ENCODE measurements at regions not wholly inside any gene's neighbourhood (a gene's known extent, or its start where the extent isn't known, plus 50 kb on each side); places are given as distances from the start of the nearest gene placed in this dataset.

DNA sequence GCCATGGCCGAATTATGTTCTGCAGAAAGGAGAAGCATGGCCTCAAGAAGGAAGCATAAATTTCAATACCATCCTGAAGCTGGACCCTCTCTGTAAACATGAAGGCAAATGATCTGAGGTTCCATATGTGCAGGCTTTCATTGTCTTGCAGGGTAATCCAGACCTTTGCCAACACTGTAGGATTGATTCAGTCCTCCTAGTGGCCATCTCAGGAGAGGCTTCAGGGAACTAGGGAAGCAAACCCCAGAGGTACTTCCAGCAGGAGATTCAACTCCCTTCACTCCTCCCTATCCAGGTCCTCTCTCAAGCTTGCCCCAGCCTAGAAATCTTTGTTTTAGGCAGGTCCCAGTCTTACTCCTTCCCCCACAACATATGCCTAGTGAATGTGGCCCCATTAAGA lies 99.3 kb upstream of the HCN1 start:
- Histone ChIP-seq H3K4me3 (no peak overlapping the region), H3K27ac (ENCODE audit: extremely low read depth, low read depth, low read length) (no peak overlapping the region), H3K4me1 (replicated peaks in 1 of 2; ENCODE audit: control insufficient read depth in 2 of 2, insufficient read depth in 2 of 2, low read length in 2 of 2) (no peaks in the 10 kb centered on the region), H3K9ac (ENCODE audit: insufficient read depth in 1 of 2, low read depth in 2 of 2, low read length in 2 of 2) (no peak overlapping the region), H3K36me3 (ENCODE audit: control insufficient read depth, insufficient read depth, low read length) (no peaks in the 10 kb centered on the region), H3K79me2 (ENCODE audit: control insufficient read depth, insufficient read depth, low read length) (no peaks in the 10 kb centered on the region), H3K27me3 (ENCODE audit: control insufficient read depth in 2 of 2, insufficient read depth in 2 of 2, low read length in 2 of 2) (no peaks in the 10 kb centered on the region), H4K20me1 (replicated peaks; ENCODE audit: control insufficient read depth, insufficient read depth, low read length) (no peaks in the 10 kb centered on the region), H3K4me2 (ENCODE audit: insufficient read depth, low read length) (no peak overlapping the region), H3K9me1 (ENCODE audit: control insufficient read depth, insufficient read depth, low read length) (no peaks in the 10 kb centered on the region), H2AFZ (ENCODE audit: low read depth, low read length) (no peak overlapping the region), H3K9me3 (replicated peaks; ENCODE audit: control insufficient read depth, insufficient read depth, low read depth, low read length) (no peaks in the 10 kb centered on the region)
- 0% methylated on average over 1 of the region's 1 CpG for WGBS (ENCODE audit: insufficient coverage, low coverage, missing lambda C conversion rate)
- in situ Hi-C loops (cut with MboI), result no loop called here
- intact Hi-C loops (cut with micrococcal nuclease), result no loop called here
- DNase-seq (ENCODE audit: extremely low read depth in 1 of 4, low spot score in 3 of 4) (no peak), FAIRE-seq (no peak), ATAC-seq (no peak)
- BruUV-seq (replicated peaks), result no TSS peak
- ChIA-PET CTCF (ENCODE audit: low intra/inter-chr PET ratio) (no interaction called here), POLR2A (no interaction called here)
- TF ChIP-seq RHOXF2B (CRISPR knock-in tag; conservative IDR thresholded peaks at IDR 0.05), result no peak
- TF ChIP-seq, protein P1, sequence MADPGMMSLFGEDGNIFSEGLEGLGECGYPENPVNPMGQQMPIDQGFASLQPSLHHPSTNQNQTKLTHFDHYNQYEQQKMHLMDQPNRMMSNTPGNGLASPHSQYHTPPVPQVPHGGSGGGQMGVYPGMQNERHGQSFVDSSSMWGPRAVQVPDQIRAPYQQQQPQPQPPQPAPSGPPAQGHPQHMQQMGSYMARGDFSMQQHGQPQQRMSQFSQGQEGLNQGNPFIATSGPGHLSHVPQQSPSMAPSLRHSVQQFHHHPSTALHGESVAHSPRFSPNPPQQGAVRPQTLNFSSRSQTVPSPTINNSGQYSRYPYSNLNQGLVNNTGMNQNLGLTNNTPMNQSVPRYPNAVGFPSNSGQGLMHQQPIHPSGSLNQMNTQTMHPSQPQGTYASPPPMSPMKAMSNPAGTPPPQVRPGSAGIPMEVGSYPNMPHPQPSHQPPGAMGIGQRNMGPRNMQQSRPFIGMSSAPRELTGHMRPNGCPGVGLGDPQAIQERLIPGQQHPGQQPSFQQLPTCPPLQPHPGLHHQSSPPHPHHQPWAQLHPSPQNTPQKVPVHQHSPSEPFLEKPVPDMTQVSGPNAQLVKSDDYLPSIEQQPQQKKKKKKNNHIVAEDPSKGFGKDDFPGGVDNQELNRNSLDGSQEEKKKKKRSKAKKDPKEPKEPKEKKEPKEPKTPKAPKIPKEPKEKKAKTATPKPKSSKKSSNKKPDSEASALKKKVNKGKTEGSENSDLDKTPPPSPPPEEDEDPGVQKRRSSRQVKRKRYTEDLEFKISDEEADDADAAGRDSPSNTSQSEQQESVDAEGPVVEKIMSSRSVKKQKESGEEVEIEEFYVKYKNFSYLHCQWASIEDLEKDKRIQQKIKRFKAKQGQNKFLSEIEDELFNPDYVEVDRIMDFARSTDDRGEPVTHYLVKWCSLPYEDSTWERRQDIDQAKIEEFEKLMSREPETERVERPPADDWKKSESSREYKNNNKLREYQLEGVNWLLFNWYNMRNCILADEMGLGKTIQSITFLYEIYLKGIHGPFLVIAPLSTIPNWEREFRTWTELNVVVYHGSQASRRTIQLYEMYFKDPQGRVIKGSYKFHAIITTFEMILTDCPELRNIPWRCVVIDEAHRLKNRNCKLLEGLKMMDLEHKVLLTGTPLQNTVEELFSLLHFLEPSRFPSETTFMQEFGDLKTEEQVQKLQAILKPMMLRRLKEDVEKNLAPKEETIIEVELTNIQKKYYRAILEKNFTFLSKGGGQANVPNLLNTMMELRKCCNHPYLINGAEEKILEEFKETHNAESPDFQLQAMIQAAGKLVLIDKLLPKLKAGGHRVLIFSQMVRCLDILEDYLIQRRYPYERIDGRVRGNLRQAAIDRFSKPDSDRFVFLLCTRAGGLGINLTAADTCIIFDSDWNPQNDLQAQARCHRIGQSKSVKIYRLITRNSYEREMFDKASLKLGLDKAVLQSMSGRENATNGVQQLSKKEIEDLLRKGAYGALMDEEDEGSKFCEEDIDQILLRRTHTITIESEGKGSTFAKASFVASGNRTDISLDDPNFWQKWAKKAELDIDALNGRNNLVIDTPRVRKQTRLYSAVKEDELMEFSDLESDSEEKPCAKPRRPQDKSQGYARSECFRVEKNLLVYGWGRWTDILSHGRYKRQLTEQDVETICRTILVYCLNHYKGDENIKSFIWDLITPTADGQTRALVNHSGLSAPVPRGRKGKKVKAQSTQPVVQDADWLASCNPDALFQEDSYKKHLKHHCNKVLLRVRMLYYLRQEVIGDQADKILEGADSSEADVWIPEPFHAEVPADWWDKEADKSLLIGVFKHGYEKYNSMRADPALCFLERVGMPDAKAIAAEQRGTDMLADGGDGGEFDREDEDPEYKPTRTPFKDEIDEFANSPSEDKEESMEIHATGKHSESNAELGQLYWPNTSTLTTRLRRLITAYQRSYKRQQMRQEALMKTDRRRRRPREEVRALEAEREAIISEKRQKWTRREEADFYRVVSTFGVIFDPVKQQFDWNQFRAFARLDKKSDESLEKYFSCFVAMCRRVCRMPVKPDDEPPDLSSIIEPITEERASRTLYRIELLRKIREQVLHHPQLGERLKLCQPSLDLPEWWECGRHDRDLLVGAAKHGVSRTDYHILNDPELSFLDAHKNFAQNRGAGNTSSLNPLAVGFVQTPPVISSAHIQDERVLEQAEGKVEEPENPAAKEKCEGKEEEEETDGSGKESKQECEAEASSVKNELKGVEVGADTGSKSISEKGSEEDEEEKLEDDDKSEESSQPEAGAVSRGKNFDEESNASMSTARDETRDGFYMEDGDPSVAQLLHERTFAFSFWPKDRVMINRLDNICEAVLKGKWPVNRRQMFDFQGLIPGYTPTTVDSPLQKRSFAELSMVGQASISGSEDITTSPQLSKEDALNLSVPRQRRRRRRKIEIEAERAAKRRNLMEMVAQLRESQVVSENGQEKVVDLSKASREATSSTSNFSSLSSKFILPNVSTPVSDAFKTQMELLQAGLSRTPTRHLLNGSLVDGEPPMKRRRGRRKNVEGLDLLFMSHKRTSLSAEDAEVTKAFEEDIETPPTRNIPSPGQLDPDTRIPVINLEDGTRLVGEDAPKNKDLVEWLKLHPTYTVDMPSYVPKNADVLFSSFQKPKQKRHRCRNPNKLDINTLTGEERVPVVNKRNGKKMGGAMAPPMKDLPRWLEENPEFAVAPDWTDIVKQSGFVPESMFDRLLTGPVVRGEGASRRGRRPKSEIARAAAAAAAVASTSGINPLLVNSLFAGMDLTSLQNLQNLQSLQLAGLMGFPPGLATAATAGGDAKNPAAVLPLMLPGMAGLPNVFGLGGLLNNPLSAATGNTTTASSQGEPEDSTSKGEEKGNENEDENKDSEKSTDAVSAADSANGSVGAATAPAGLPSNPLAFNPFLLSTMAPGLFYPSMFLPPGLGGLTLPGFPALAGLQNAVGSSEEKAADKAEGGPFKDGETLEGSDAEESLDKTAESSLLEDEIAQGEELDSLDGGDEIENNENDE (IDR thresholded peaks at IDR 0.05; ENCODE audit: low read depth, low read length), result no peak
- TF ChIP-seq CXXC5 (CRISPR knock-in tag; IDR thresholded peaks at IDR 0.05), result no peak
- no peak for TF ChIP-seq POLR2AphosphoS5 (IDR thresholded peaks at IDR 0.05; ENCODE audit: control insufficient read depth, insufficient read depth, low read depth, low read length)
- no peak for TF ChIP-seq CHCHD3 (CRISPR knock-in tag; IDR thresholded peaks at IDR 0.05)
- TF ChIP-seq, protein P2, sequence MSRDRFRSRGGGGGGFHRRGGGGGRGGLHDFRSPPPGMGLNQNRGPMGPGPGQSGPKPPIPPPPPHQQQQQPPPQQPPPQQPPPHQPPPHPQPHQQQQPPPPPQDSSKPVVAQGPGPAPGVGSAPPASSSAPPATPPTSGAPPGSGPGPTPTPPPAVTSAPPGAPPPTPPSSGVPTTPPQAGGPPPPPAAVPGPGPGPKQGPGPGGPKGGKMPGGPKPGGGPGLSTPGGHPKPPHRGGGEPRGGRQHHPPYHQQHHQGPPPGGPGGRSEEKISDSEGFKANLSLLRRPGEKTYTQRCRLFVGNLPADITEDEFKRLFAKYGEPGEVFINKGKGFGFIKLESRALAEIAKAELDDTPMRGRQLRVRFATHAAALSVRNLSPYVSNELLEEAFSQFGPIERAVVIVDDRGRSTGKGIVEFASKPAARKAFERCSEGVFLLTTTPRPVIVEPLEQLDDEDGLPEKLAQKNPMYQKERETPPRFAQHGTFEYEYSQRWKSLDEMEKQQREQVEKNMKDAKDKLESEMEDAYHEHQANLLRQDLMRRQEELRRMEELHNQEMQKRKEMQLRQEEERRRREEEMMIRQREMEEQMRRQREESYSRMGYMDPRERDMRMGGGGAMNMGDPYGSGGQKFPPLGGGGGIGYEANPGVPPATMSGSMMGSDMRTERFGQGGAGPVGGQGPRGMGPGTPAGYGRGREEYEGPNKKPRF (IDR thresholded peaks at IDR 0.05; ENCODE audit: low read depth, low read length), result no peak
- no peak for TF ChIP-seq RBM25 (IDR thresholded peaks at IDR 0.05; ENCODE audit: low read depth, low read length, severe bottlenecking)
- no peak for TF ChIP-seq POLR2G (IDR thresholded peaks at IDR 0.05; ENCODE audit: low read depth, low read length)
- TF ChIP-seq CBFB (CRISPR knock-in tag; IDR thresholded peaks at IDR 0.05), result no peak
- no peak for TF ChIP-seq ZNF76 (CRISPR knock-in tag; IDR thresholded peaks at IDR 0.05; ENCODE audit: borderline replicate concordance)
